WTC11 (cell line): ENCODE measurements at regions not wholly inside any gene's neighbourhood (a gene's known extent, or its start where the extent isn't known, plus 50 kb on each side); places are given as distances from the start of the nearest gene placed in this dataset.

Experiments
- ATAC-seq: fragments of 200-7000 bp; cut with Tn5 transposase; 2 replicates; pipeline ENCODE4 v1.10.0; 2021; ENCODE audit warnings: mild to moderate bottlenecking, moderate library complexity
- CTCF ChIA-PET: fragments of 300-600 bp; sonication (Branson Sonifier 250); formaldehyde crosslinking; loops from one replicate; lab custom pipeline; 2021; ENCODE audit warnings: antibody characterized with exemption; lab: Charles Lee
- POLR2A ChIA-PET: fragments of 350-600 bp; sonication (Branson Sonifier 250); formaldehyde crosslinking; loops from one replicate; lab custom pipeline; 2021; ENCODE audit warnings: antibody characterized with exemption; lab: Charles Lee
- DNase-seq: peaks from one replicate; pipeline ENCODE4 v3.0.0; 2021; ENCODE audit warnings: low spot score
- H3K27ac Mint-ChIP-seq: 2 replicates; pipeline ENCODE4 v1.8.0; 2021; ENCODE audit warnings: mixed read lengths
- H3K27me3 Mint-ChIP-seq: 2 replicates; pipeline ENCODE4 v1.8.0; 2021; ENCODE audit warnings: low read depth, mild to moderate bottlenecking, moderate library complexity, mixed read lengths
- H3K36me3 Mint-ChIP-seq: 2 replicates; pipeline ENCODE4 v1.8.0; 2021; ENCODE audit warnings: mixed read lengths
- H3K4me1 Mint-ChIP-seq: 2 replicates; pipeline ENCODE4 v1.8.0; 2022; ENCODE audit warnings: mixed read lengths
- H3K4me3 Mint-ChIP-seq: 2 replicates; pipeline ENCODE4 v1.8.0; 2021; ENCODE audit warnings: mild to moderate bottlenecking, moderate library complexity, mixed read lengths
- H3K9me3 Mint-ChIP-seq: 2 replicates; pipeline ENCODE4 v1.8.0; 2021; ENCODE audit warnings: mixed read lengths
- ATF1 ChIP-seq: sonication (generic); formaldehyde crosslinking; IDR thresholded peaks from 2 replicates; pipeline ENCODE4 v1.8.1; 2023; ENCODE audit warnings: mild to moderate bottlenecking, moderate library complexity, missing genetic modification reagents
- CREB1 ChIP-seq: sonication (generic); formaldehyde crosslinking; IDR thresholded peaks from 2 replicates; pipeline ENCODE4 v1.8.0; 2023; ENCODE audit warnings: mild to moderate bottlenecking, missing genetic modification reagents
- ELF4 ChIP-seq: sonication (generic); formaldehyde crosslinking; IDR thresholded peaks from 2 replicates; pipeline ENCODE4 v1.8.1; 2022; ENCODE audit warnings: low read depth, mild to moderate bottlenecking, moderate library complexity, missing genetic modification reagents
- FOXJ3 ChIP-seq: sonication (generic); formaldehyde crosslinking; IDR thresholded peaks from 2 replicates; pipeline ENCODE4 v1.9.0; 2021; ENCODE audit warnings: missing genetic modification reagents, mild to moderate bottlenecking, borderline replicate concordance
- FOXK1 ChIP-seq: sonication (generic); formaldehyde crosslinking; IDR thresholded peaks from 2 replicates; pipeline ENCODE4 v1.8.0; 2022; ENCODE audit warnings: mild to moderate bottlenecking, moderate library complexity, missing genetic modification reagents
- FOXP1 ChIP-seq: sonication (generic); formaldehyde crosslinking; IDR thresholded peaks from 2 replicates; pipeline ENCODE4 v1.8.0; 2022; ENCODE audit warnings: missing genetic modification reagents, mild to moderate bottlenecking, moderate library complexity, borderline replicate concordance
- GABPB1 ChIP-seq: sonication (generic); formaldehyde crosslinking; IDR thresholded peaks from 2 replicates; pipeline ENCODE4 v1.8.1; 2023; ENCODE audit warnings: mild to moderate bottlenecking, missing genetic modification reagents
- GRHL2 ChIP-seq: fragments of 250-450 bp; sonication (Bioruptor Pico); IDR thresholded peaks from 2 replicates; pipeline ENCODE4 v1.8.0; 2022; ENCODE audit warnings: mild to moderate bottlenecking, moderate library complexity; ENCODE audit not compliant: insufficient replicate concordance, severe bottlenecking
- IRF2 ChIP-seq: sonication (generic); formaldehyde crosslinking; IDR thresholded peaks from 2 replicates; pipeline ENCODE4 v1.8.0; 2022; ENCODE audit warnings: low read depth, missing genetic modification reagents, borderline replicate concordance
- KAT7 ChIP-seq: sonication (generic); formaldehyde crosslinking; IDR thresholded peaks from 2 replicates; pipeline ENCODE4 v1.8.1; 2023; ENCODE audit warnings: missing genetic modification reagents, mild to moderate bottlenecking, borderline replicate concordance
- NFE2L1 ChIP-seq: sonication (generic); formaldehyde crosslinking; IDR thresholded peaks from 2 replicates; pipeline ENCODE4 v1.8.1; 2023; ENCODE audit warnings: missing genetic modification reagents
- NFYB ChIP-seq: sonication (generic); formaldehyde crosslinking; conservative IDR thresholded peaks from 2 replicates; pipeline ENCODE4 v1.8.0; 2022; ENCODE audit warnings: low read depth, missing genetic modification reagents
- NR3C1 ChIP-seq: sonication (generic); formaldehyde crosslinking; conservative IDR thresholded peaks from 2 replicates; pipeline ENCODE4 v1.8.1; 2023; ENCODE audit warnings: low read depth, mild to moderate bottlenecking, missing genetic modification reagents
- PRRX2 ChIP-seq: fragments of 250-450 bp; sonication (Bioruptor Pico); IDR thresholded peaks from 2 replicates; pipeline ENCODE4 v1.8.0; 2021; ENCODE audit warnings: mild to moderate bottlenecking
- ZNF219 ChIP-seq: sonication (generic); formaldehyde crosslinking; IDR thresholded peaks from 2 replicates; pipeline ENCODE4 v1.8.0; 2023; ENCODE audit warnings: missing genetic modification reagents, mild to moderate bottlenecking, borderline replicate concordance
- ZNF232 ChIP-seq: sonication (generic); formaldehyde crosslinking; IDR thresholded peaks from 2 replicates; pipeline ENCODE4 v1.8.0; 2022; ENCODE audit warnings: mild to moderate bottlenecking, missing genetic modification reagents
- ZNF317 ChIP-seq: sonication (generic); formaldehyde crosslinking; IDR thresholded peaks from 2 replicates; pipeline ENCODE4 v1.8.1; 2023; ENCODE audit warnings: low read depth, mild to moderate bottlenecking, moderate library complexity, missing genetic modification reagents, borderline replicate concordance
- TF ChIP-seq, protein P1 (sequence below): sonication (generic); formaldehyde crosslinking; IDR thresholded peaks from 2 replicates; pipeline ENCODE4 v1.8.0; 2023; ENCODE audit warnings: mild to moderate bottlenecking, missing genetic modification reagents
- TF ChIP-seq, protein P2 (sequence below): sonication (generic); formaldehyde crosslinking; IDR thresholded peaks from 2 replicates; pipeline ENCODE4 v1.8.1; 2022; ENCODE audit warnings: mild to moderate bottlenecking, moderate library complexity, missing genetic modification reagents
- TF ChIP-seq, protein P3 (sequence below): fragments of 250-450 bp; sonication (Bioruptor Pico); IDR thresholded peaks from 2 replicates; pipeline ENCODE4 v1.9.0; 2021; ENCODE audit warnings: mild to moderate bottlenecking
- TF ChIP-seq, protein P4 (sequence below): sonication (generic); formaldehyde crosslinking; IDR thresholded peaks from 2 replicates; pipeline ENCODE4 v1.8.1; 2023; ENCODE audit warnings: mild to moderate bottlenecking, missing genetic modification reagents, moderate library complexity
- TF ChIP-seq, protein P5 (sequence below): fragments of 250-450 bp; sonication (Bioruptor Pico); IDR thresholded peaks from 2 replicates; pipeline ENCODE4 v1.9.0; 2021; ENCODE audit warnings: mild to moderate bottlenecking
- TF ChIP-seq, protein P6 (sequence below): sonication (generic); formaldehyde crosslinking; IDR thresholded peaks from 2 replicates; pipeline ENCODE4 v1.8.1; 2022; ENCODE audit warnings: low read depth, mild to moderate bottlenecking, moderate library complexity, missing genetic modification reagents, borderline replicate concordance

DNA sequence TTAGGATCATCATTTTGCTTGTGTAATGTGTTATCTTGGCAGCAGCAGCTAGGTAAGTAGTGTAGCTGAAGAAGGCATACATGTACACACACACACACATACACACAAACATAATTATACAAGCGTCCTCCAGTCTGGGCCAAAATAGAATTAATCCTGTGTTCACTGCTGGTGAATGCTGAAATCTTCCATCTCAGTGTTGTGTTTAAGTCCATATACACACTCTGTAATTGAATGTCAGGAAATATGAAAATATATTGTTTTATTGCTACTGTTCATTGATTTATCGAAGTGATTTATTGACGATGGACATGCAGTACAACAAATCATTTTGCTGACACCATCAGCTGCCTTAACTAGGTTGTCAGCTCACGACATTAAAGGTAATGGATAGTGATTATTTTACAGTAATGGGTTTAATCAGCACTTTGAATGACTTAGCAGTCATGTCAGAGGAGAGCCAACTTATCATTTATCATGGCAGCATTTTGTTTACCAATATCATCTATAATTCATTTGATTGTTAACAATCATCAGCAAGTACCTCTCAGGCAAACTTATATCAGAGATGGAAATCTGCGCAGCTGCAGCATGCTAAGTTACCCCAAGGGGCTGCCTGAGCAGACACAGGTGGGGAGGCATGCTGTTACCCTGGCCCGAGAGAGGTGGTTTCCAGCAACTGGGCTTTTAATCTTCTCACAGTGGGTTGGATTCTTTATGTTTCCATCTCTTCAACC lies 83.7 kb upstream of the FSHR start:
- TF ChIP-seq ZNF232 (CRISPR knock-in tag) (no peak), FOXP1 (no peak), FOXJ3 (no peak)
- TF ChIP-seq, protein P1, sequence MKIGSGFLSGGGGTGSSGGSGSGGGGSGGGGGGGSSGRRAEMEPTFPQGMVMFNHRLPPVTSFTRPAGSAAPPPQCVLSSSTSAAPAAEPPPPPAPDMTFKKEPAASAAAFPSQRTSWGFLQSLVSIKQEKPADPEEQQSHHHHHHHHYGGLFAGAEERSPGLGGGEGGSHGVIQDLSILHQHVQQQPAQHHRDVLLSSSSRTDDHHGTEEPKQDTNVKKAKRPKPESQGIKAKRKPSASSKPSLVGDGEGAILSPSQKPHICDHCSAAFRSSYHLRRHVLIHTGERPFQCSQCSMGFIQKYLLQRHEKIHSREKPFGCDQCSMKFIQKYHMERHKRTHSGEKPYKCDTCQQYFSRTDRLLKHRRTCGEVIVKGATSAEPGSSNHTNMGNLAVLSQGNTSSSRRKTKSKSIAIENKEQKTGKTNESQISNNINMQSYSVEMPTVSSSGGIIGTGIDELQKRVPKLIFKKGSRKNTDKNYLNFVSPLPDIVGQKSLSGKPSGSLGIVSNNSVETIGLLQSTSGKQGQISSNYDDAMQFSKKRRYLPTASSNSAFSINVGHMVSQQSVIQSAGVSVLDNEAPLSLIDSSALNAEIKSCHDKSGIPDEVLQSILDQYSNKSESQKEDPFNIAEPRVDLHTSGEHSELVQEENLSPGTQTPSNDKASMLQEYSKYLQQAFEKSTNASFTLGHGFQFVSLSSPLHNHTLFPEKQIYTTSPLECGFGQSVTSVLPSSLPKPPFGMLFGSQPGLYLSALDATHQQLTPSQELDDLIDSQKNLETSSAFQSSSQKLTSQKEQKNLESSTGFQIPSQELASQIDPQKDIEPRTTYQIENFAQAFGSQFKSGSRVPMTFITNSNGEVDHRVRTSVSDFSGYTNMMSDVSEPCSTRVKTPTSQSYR (CRISPR knock-in tag), result no peak
- no peaks in the 10 kb centered on the region for H3K36me3 Mint-ChIP-seq
- DNase-seq (no peak), ATAC-seq (no peak)
- H3K27ac Mint-ChIP-seq, result no peak overlapping the region
- H3K27me3 Mint-ChIP-seq, result peaks cover 3% of the 10 kb centered on the region; the same call in 1 of the 2 replicates
- ChIA-PET CTCF (interaction anchor here (1.2 kb wide), 1 partner anchor 32 kb away, joined by 3 read pairs; no protein-coding TSS in a partner anchor), POLR2A (no interaction called here)
- peaks cover 10% of the 10 kb centered on the region for H3K9me3 Mint-ChIP-seq
- no peak overlapping the region for H3K4me3 Mint-ChIP-seq
- no peaks in the 10 kb centered on the region for H3K4me1 Mint-ChIP-seq

DNA sequence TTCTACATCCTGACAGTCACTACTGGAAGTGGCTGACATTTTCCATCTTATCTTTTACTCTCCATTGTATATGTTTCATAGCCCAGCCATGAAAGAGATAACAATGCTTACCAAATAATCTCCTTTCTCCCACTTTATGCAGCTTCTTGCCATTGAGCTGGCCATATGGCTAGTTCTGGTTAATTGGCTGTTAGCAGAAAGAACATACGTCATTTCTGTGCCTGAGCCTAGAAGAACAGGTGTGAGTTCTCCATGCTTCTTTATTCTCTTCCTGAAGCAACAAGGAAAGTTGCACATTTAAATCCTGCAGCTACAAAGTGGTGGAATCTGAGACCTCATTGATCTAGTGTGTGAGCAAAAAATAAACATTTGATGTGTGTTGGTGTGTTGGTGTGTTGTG lies 82.0 kb upstream of the FSHR start:
- Mint-ChIP-seq H3K9me3 (peaks cover 13% of the 10 kb centered on the region), H3K4me3 (no peak overlapping the region), H3K27me3 (peaks cover 5% of the 10 kb centered on the region; the same call in 1 of the 2 replicates), H3K27ac (no peak overlapping the region), H3K4me1 (no peaks in the 10 kb centered on the region), H3K36me3 (no peaks in the 10 kb centered on the region)
- CTCF ChIA-PET, result no interaction called here
- DNase-seq, result no peak
- TF ChIP-seq NFE2L1 (CRISPR knock-in tag) (no peak), GRHL2 (CRISPR knock-in tag) (no peak), ELF4 (no peak), KAT7 (no peak), ZNF219 (CRISPR knock-in tag) (no peak), NFYB (CRISPR knock-in tag) (no peak), FOXK1 (no peak), CREB1 (CRISPR knock-in tag) (no peak), PRRX2 (no peak), FOXP1 (no peak), NR3C1 (no peak), ATF1 (CRISPR knock-in tag) (no peak), ZNF317 (CRISPR knock-in tag) (no peak), IRF2 (CRISPR knock-in tag) (no peak), GABPB1 (CRISPR knock-in tag) (no peak)
- TF ChIP-seq, protein P2, sequence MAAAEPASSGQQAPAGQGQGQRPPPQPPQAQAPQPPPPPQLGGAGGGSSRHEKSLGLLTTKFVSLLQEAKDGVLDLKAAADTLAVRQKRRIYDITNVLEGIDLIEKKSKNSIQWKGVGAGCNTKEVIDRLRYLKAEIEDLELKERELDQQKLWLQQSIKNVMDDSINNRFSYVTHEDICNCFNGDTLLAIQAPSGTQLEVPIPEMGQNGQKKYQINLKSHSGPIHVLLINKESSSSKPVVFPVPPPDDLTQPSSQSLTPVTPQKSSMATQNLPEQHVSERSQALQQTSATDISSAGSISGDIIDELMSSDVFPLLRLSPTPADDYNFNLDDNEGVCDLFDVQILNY (CRISPR knock-in tag), result no peak
- TF ChIP-seq, protein P3, sequence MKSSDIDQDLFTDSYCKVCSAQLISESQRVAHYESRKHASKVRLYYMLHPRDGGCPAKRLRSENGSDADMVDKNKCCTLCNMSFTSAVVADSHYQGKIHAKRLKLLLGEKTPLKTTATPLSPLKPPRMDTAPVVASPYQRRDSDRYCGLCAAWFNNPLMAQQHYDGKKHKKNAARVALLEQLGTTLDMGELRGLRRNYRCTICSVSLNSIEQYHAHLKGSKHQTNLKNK (CRISPR knock-in tag), result no peak
- TF ChIP-seq, protein P4, sequence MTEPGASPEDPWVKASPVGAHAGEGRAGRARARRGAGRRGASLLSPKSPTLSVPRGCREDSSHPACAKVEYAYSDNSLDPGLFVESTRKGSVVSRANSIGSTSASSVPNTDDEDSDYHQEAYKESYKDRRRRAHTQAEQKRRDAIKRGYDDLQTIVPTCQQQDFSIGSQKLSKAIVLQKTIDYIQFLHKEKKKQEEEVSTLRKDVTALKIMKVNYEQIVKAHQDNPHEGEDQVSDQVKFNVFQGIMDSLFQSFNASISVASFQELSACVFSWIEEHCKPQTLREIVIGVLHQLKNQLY (CRISPR knock-in tag), result no peak
- TF ChIP-seq, protein P5, sequence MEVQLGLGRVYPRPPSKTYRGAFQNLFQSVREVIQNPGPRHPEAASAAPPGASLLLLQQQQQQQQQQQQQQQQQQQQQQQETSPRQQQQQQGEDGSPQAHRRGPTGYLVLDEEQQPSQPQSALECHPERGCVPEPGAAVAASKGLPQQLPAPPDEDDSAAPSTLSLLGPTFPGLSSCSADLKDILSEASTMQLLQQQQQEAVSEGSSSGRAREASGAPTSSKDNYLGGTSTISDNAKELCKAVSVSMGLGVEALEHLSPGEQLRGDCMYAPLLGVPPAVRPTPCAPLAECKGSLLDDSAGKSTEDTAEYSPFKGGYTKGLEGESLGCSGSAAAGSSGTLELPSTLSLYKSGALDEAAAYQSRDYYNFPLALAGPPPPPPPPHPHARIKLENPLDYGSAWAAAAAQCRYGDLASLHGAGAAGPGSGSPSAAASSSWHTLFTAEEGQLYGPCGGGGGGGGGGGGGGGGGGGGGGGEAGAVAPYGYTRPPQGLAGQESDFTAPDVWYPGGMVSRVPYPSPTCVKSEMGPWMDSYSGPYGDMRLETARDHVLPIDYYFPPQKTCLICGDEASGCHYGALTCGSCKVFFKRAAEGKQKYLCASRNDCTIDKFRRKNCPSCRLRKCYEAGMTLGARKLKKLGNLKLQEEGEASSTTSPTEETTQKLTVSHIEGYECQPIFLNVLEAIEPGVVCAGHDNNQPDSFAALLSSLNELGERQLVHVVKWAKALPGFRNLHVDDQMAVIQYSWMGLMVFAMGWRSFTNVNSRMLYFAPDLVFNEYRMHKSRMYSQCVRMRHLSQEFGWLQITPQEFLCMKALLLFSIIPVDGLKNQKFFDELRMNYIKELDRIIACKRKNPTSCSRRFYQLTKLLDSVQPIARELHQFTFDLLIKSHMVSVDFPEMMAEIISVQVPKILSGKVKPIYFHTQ (CRISPR knock-in tag), result no peak
- TF ChIP-seq, protein P6, sequence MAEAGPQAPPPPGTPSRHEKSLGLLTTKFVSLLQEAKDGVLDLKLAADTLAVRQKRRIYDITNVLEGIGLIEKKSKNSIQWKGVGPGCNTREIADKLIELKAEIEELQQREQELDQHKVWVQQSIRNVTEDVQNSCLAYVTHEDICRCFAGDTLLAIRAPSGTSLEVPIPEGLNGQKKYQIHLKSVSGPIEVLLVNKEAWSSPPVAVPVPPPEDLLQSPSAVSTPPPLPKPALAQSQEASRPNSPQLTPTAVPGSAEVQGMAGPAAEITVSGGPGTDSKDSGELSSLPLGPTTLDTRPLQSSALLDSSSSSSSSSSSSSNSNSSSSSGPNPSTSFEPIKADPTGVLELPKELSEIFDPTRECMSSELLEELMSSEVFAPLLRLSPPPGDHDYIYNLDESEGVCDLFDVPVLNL (CRISPR knock-in tag), result no peak
- POLR2A ChIA-PET, result no interaction called here
- ATAC-seq, result no peak
